ENCODE measurements at regions not wholly inside any gene's neighbourhood (a gene's known extent, or its start where the extent isn't known, plus 50 kb on each side); places are given as distances from the start of the nearest gene placed in this dataset.

GRCh38 chr12:90260136-90260535 is 551.5 kb upstream of the ATP2B1 start:
- H3K4me1 ChIP-seq (ENCODE audit: insufficient read depth, low read length): no peaks in the 10 kb centered on the region
- H3K14ac ChIP-seq (ENCODE audit: insufficient read depth, low read length): no peak overlapping the region
- Mint-ChIP-seq H3K27me3 (ENCODE audit: low read depth) (no peaks in the 10 kb centered on the region), H3K4me3 (no peak overlapping the region), H3K27ac (no peak overlapping the region), H3K4me1 (no peaks in the 10 kb centered on the region), H3K36me3 (ENCODE audit: insufficient read depth in 1 of 3, low read depth in 3 of 3) (peaks cover 0 to 1% (median 0%) of the 10 kb centered on the region in 3 experiments; a peak in 1 of 7 replicates), H3K9me3 (peaks cover 0 to 2% of the 10 kb centered on the region in 2 experiments; a peak in 1 of 5 replicates)
- H4K5ac ChIP-seq (ENCODE audit: insufficient read length, low read depth, low read length): no peak overlapping the region
- no peaks in the 10 kb centered on the region for H3K79me2 ChIP-seq (ENCODE audit: insufficient read depth, low read length)
- no peak overlapping the region for H4K91ac ChIP-seq (ENCODE audit: insufficient read length, low read depth, low read length)
- H3T11ph ChIP-seq (ENCODE audit: low read length): no peak overlapping the region
- H2BK12ac ChIP-seq (ENCODE audit: insufficient read length, low read depth, low read length): no peak overlapping the region
- H3K79me1 ChIP-seq (ENCODE audit: insufficient read depth, low read depth, low read length, poor library complexity, severe bottlenecking): no peaks in the 10 kb centered on the region
- no peak for DNase-seq
- no peak overlapping the region for H3K56ac ChIP-seq (ENCODE audit: insufficient read length, low read depth, low read length)
- H2BK20ac ChIP-seq (ENCODE audit: low read depth, low read length, poor library complexity, severe bottlenecking): no peak overlapping the region
- H2AK5ac ChIP-seq (ENCODE audit: insufficient read length, low read length): no peak overlapping the region
- H4K8ac ChIP-seq (replicated peaks; ENCODE audit: insufficient read length, low read depth, low read length): no peak overlapping the region
- H3K23me2 ChIP-seq (ENCODE audit: insufficient read length, low read depth, low read length, poor library complexity, severe bottlenecking): no peaks in the 10 kb centered on the region
- no peak overlapping the region for H2BK5ac ChIP-seq (ENCODE audit: insufficient read length, low read length)
- no peak overlapping the region for H3K4ac ChIP-seq (ENCODE audit: low read depth, low read length)
- H2BK120ac ChIP-seq (ENCODE audit: low read depth, low read length, poor library complexity, severe bottlenecking): no peak overlapping the region
- no peak overlapping the region for H3K23ac ChIP-seq (ENCODE audit: insufficient read length, low read depth, low read length)
- H4K20me1 ChIP-seq (ENCODE audit: control insufficient read depth, insufficient read depth, insufficient read length): no peaks in the 10 kb centered on the region
- H3K4me2 ChIP-seq (ENCODE audit: insufficient read depth, insufficient read length, low read length): no peak overlapping the region
- no peak overlapping the region for H3K27ac ChIP-seq (ENCODE audit: insufficient read length, low read depth, low read length)
- H3K9me3 ChIP-seq (ENCODE audit: control insufficient read depth, low read depth, low read length): no peaks in the 10 kb centered on the region
- H3K9ac ChIP-seq (ENCODE audit: extremely low read depth, insufficient read length, low read length): no peak overlapping the region
- H3K27me3 ChIP-seq (ENCODE audit: insufficient read depth, low read length): no peaks in the 10 kb centered on the region
- no peak overlapping the region for H2BK15ac ChIP-seq (ENCODE audit: low read depth, low read length)
- no peak for TF ChIP-seq CTCF (conservative IDR thresholded peaks at IDR 0.05)
- no CpG with 5 or more reads among the region's 1 CpG for WGBS (ENCODE audit: extremely low coverage, insufficient read length, low lambda C conversion rate)
- no peak overlapping the region for H3K18ac ChIP-seq (ENCODE audit: insufficient read length, low read depth, low read length)
- no peak overlapping the region for H2AFZ ChIP-seq (ENCODE audit: low read length)

Measured in H9 (cell line).